Activated T-cell treated with anti-CD3 and anti-CD28 coated beads, Interleukin-2, amount 50 U/mL, for 72 hours (primary cell): ENCODE measurements at regions not wholly inside any gene's neighbourhood (a gene's known extent, or its start where the extent isn't known, plus 50 kb on each side); places are given as distances from the start of the nearest gene placed in this dataset.
A peak's percentile ranks its signal among the peaks of the same experiment; 100 is the strongest.

ENCODE experiments used
- ATAC-seq, 2 donors: fragments of 150-1000 bp; cut with Tn5 transposase; replicated peaks in 1 of 2; 2 replicates each; pipeline ENCODE4 v1.10.0; 2021; ENCODE audit warnings: moderate library complexity in 2 of 2, mild to moderate bottlenecking in 1 of 2
- DNase-seq, 2 donors: peaks; one replicate each; pipeline ENCODE4 v3.0.0; 2021 to 2022; ENCODE audit warnings: mixed read lengths in 1 of 2
- H3K27ac Mint-ChIP-seq: one replicate; pipeline ENCODE4 v1.8.0; 2022; ENCODE audit warnings: mild to moderate bottlenecking, moderate library complexity, mixed read lengths
- H3K27me3 Mint-ChIP-seq: one replicate; pipeline ENCODE4 v1.8.0; 2022; ENCODE audit warnings: low read depth, mixed read lengths
- H3K36me3 Mint-ChIP-seq, 2 donors: one replicate each; pipeline ENCODE4 v1.8.0; 2022; ENCODE audit warnings: mixed read lengths in 2 of 2, mild to moderate bottlenecking in 1 of 2; ENCODE audit not compliant: insufficient read depth in 2 of 2
- H3K4me1 Mint-ChIP-seq: one replicate; pipeline ENCODE4 v1.8.0; 2022; ENCODE audit warnings: low read depth, mixed read lengths
- H3K4me3 Mint-ChIP-seq, 2 donors: one replicate each; pipeline ENCODE4 v1.8.0; 2022; ENCODE audit warnings: mild to moderate bottlenecking in 2 of 2, mixed read lengths in 2 of 2, moderate library complexity in 2 of 2
- H3K9me3 Mint-ChIP-seq, 2 donors: one replicate each; pipeline ENCODE4 v1.8.0; 2022; ENCODE audit warnings: mixed read lengths in 2 of 2

DNA sequence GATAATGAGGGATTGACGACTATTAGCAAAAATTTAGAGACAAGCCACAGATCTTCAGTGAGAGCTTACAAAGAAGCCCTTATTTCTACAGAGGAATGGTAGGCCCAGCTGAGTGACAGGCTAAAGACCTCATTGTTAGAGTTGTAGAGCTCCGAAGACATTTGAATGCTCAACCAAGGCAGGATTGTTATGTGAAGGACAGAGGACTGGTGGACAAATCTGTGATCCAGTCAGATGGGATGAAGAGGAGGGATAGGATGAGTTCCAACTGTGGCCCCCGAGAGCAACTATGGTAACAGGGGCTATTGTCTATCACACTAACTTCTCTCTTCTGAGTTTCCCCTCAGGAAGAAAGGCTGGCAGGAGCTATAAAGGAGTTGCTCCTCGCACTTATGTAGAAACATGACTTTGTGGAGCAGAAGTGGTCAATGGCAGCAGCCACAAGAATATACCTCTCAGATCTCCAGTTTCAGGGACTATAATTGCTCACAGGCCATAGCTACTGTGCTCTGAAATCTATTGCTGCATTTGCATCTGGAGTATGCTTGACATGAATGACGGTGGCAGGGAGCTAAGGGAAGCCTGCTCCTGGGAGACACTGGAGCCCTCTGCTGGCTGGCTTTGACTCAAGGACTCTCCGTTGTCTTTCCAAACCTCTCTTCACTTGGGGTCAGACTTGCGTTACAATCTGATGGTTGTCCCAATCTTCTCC lies 50.3 kb upstream of the GREB1L start:
- no peak for ATAC-seq

More for the DNA sequence above, 50.3 kb upstream of the GREB1L start:
- DNase-seq: peak; percentile 1 to 6
- Mint-ChIP-seq H3K9me3 (no peaks in the 10 kb centered on the region), H3K27me3 (peaks cover 26% of the 10 kb centered on the region), H3K36me3 (no peaks in the 10 kb centered on the region), H3K27ac (no peak overlapping the region), H3K4me1 (peaks cover 4% of the 10 kb centered on the region), H3K4me3 (no peak overlapping the region)
